Fibroblast of lung (primary cell): ENCODE measurements at regions not wholly inside any gene's neighbourhood (a gene's known extent, or its start where the extent isn't known, plus 50 kb on each side); places are given as distances from the start of the nearest gene placed in this dataset.

ENCODE experiments used
- EZH2 ChIP-seq: IDR thresholded peaks from 2 replicates; pipeline ENCODE4 v1.5.1; 2012; ENCODE audit warnings: low read length, control low read depth, mild to moderate bottlenecking; ENCODE audit errors: missing control alignments
- TF ChIP-seq, protein P1 (sequence below), 2 donors: IDR thresholded peaks in 1 of 2; conservative IDR thresholded peaks in 1 of 2; 1 replicate in 1 of 2; 2 replicates in 1 of 2; pipeline ENCODE4 v1.5.1; 2011 to 2012; ENCODE audit warnings: low read length in 2 of 2, control low read depth in 1 of 2, inconsistent platforms in 1 of 2, low read depth in 1 of 2, mild to moderate bottlenecking in 1 of 2

DNA sequence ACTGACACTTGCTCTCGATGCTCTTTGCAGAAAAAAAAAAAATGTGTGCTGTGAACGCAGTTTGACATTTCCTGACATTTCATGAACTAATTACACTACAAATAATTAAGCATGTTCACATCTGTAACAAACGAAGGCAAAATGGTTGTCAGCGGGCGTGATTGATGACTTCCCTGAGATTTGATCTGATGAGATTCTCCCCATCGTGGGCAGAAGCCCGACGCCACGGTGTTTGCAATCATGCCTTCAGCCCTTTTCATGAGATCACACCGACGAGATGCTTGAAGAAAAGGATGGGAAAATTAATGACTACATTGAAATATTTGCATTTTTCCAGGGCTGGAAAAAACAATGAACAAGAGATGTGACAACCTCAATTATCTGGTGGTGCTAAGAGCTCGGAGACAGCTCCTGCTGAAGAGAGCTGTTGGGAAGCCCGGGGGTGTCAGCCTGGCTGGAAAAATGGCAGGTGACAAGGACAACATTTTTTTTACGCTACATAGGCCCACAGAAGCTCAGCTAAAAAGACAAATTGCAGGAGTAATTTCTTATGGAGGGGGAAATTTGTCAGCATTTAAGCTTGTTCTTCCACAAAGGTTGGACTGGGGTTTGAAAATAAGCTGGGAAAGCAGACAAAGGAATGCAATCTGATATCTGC is 259.4 kb upstream of the IRX3 start:
- TF ChIP-seq, protein P1, sequence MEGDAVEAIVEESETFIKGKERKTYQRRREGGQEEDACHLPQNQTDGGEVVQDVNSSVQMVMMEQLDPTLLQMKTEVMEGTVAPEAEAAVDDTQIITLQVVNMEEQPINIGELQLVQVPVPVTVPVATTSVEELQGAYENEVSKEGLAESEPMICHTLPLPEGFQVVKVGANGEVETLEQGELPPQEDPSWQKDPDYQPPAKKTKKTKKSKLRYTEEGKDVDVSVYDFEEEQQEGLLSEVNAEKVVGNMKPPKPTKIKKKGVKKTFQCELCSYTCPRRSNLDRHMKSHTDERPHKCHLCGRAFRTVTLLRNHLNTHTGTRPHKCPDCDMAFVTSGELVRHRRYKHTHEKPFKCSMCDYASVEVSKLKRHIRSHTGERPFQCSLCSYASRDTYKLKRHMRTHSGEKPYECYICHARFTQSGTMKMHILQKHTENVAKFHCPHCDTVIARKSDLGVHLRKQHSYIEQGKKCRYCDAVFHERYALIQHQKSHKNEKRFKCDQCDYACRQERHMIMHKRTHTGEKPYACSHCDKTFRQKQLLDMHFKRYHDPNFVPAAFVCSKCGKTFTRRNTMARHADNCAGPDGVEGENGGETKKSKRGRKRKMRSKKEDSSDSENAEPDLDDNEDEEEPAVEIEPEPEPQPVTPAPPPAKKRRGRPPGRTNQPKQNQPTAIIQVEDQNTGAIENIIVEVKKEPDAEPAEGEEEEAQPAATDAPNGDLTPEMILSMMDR (conservative IDR thresholded peaks at IDR 0.05 in 1 of 2, IDR thresholded peaks at IDR 0.05 in 1 of 2; ENCODE audit: low read depth in 1 of 2, low read length in 2 of 2) = no peak
- no peak for TF ChIP-seq EZH2
